HepG2 (cell line): ENCODE measurements at regions not wholly inside any gene's neighbourhood (a gene's known extent, or its start where the extent isn't known, plus 50 kb on each side); places are given as distances from the start of the nearest gene placed in this dataset.

Experiments used
- ATAC-seq: fragments of 200-7000 bp; cut with Tn5 transposase; 3 replicates; pipeline ENCODE4 v1.9.1; 2020; ENCODE audit warnings: mild to moderate bottlenecking, moderate library complexity
- BruUV-seq: library from RNA; stranded (reverse); fragments of 400-500 nt; replicated peaks from 2 replicates; lab custom pipeline; 2021; lab: Mats Ljungman, UMichigan
- CTCF ChIA-PET: fragments of 300-600 bp; formaldehyde crosslinking; extraction: SDS; loops from one replicate; lab custom pipeline; 2021; ENCODE audit warnings: low total read pairs, inconsistent platforms, low intra/inter-chr PET ratio; lab: Yijun Ruan, JAX
- POLR2A ChIA-PET: fragments of 350-600 bp; sonication (Branson Sonifier 250); formaldehyde crosslinking; loops from one replicate; lab custom pipeline; 2020; ENCODE audit warnings: antibody characterized with exemption, inconsistent platforms; lab: Yijun Ruan, JAX
- DNase-seq: peaks from one replicate; pipeline ENCODE4 v3.0.0-alpha.2; 2015; ENCODE audit warnings: low spot score
- FAIRE-seq: peaks from 3 replicates; lab custom pipeline; 2011; peaks lifted over from hg19 to GRCh38; lab: Jason Lieb, UNC
- H2AFZ ChIP-seq: one replicate; pipeline ENCODE4 v1.6.1; 2011; ENCODE audit warnings: low read length, inconsistent platforms
- H3K27ac ChIP-seq: fragments of 300-600 bp; 3 replicates; pipeline ENCODE4 v1.8.0; 2011; ENCODE audit warnings: mixed run types, mild to moderate bottlenecking, mixed read lengths, low read length, inconsistent platforms; ENCODE audit not compliant: insufficient read depth; ENCODE audit errors: extremely low read length
- H3K27me3 ChIP-seq, 2 experiments: fragments of 200-600 bp in 1 of 2; 2 replicates in 1 of 2; 3 replicates in 1 of 2; pipeline versions ENCODE4 v1.6.0 to v1.8.0; 2011; ENCODE audit warnings: low read length in 2 of 2, mild to moderate bottlenecking in 2 of 2, moderate library complexity in 2 of 2, inconsistent platforms in 1 of 2; ENCODE audit not compliant: insufficient read depth in 2 of 2, control insufficient read depth in 1 of 2
- H3K36me3 ChIP-seq, 2 experiments: fragments of 200-600 bp in 1 of 2; replicated peaks in 1 of 2; 2 replicates in 1 of 2; 3 replicates in 1 of 2; pipeline versions ENCODE4 v1.5.1 to v1.8.0; 2011; ENCODE audit warnings: low read length in 2 of 2, inconsistent platforms in 1 of 2; ENCODE audit not compliant: insufficient read depth in 2 of 2, control insufficient read depth in 1 of 2
- H3K4me1 ChIP-seq: 2 replicates; pipeline ENCODE4 v1.5.1; 2012; ENCODE audit warnings: low read length, inconsistent platforms; ENCODE audit not compliant: insufficient read depth
- H3K4me2 ChIP-seq: 2 replicates; pipeline ENCODE4 v1.6.0; 2011; ENCODE audit warnings: low read depth, low read length, inconsistent platforms
- H3K4me3 ChIP-seq, 3 experiments: fragments of 200-600 bp in 1 of 3; sonication (generic), shearing (Covaris generic) in 1 of 3; replicated peaks in 1 of 3; 2 replicates each; pipeline ENCODE4 v1.5.1; 2011 to 2016; ENCODE audit warnings: low read length in 3 of 3, inconsistent platforms in 2 of 3, low read depth in 2 of 3, mild to moderate bottlenecking in 2 of 3, control low read depth in 1 of 3, mixed read lengths in 1 of 3; ENCODE audit not compliant: insufficient read depth in 1 of 3
- H3K79me2 ChIP-seq: one replicate; pipeline ENCODE4 v1.6.1; 2011; ENCODE audit warnings: low read length, inconsistent platforms; ENCODE audit not compliant: insufficient read depth
- H3K9ac ChIP-seq: 2 replicates; pipeline ENCODE4 v1.6.0; 2011; ENCODE audit warnings: mild to moderate bottlenecking, low read depth, low read length, inconsistent platforms; ENCODE audit not compliant: insufficient read depth
- H3K9me3 ChIP-seq: 2 replicates; pipeline ENCODE4 v1.5.1; 2012; ENCODE audit warnings: mild to moderate bottlenecking, low read length
- H4K20me1 ChIP-seq: 2 replicates; pipeline ENCODE4 v1.6.0; 2011; ENCODE audit warnings: inconsistent platforms, mild to moderate bottlenecking, low read length, moderate library complexity; ENCODE audit not compliant: insufficient read depth
- ELF4 ChIP-seq: sonication (generic); formaldehyde crosslinking; IDR thresholded peaks from 2 replicates; pipeline ENCODE4 v1.5.0; 2020; ENCODE audit warnings: missing genetic modification reagents, mild to moderate bottlenecking, moderate library complexity, borderline replicate concordance
- HNRNPUL1 ChIP-seq: fragments of 200-400 bp; formaldehyde crosslinking; IDR thresholded peaks from 2 replicates; pipeline ENCODE4 v1.6.1; 2017; ENCODE audit warnings: low read depth, mild to moderate bottlenecking, low read length, moderate library complexity
- NONO ChIP-seq, 2 experiments: fragments of 450-650 bp in 1 of 2; sonication (generic) in 1 of 2; formaldehyde crosslinking in 1 of 2; IDR thresholded peaks in 1 of 2; conservative IDR thresholded peaks in 1 of 2; 2 replicates each; pipeline versions ENCODE4 v1.6.1 to v1.8.0; 2017 to 2022; ENCODE audit warnings: mild to moderate bottlenecking in 1 of 2, missing genetic modification reagents in 1 of 2, moderate library complexity in 1 of 2
- TBP ChIP-seq: sonication (generic); formaldehyde crosslinking; IDR thresholded peaks from 2 replicates; pipeline ENCODE4 v1.5.0; 2020; ENCODE audit warnings: missing genetic modification reagents
- WGBS: methylation state at CpG from one replicate; pipeline ENCODE4 v1.1.6; 2017; ENCODE audit warnings: low lambda C conversion rate; 5-methylcytosine and 5-hydroxymethylcytosine counted together
- in situ Hi-C: cut with HindIII; loops from 2 replicates; pipeline ENCODE4 v1.10.0; 2017; ENCODE audit warnings: low pct_unique_long_range_greater_than_20kb; ENCODE audit not compliant: extremely low pct_ligation_motif_present
- intact Hi-C: fragments of 100-400 bp; cut with micrococcal nuclease; formaldehyde crosslinking; loops from one replicate; pipeline ENCODE4 v1.10.0; 2022; ENCODE audit not compliant: unreplicated experiment
- TF ChIP-seq, protein P1 (sequence below): sonication (generic); formaldehyde crosslinking; IDR thresholded peaks from 2 replicates; pipeline ENCODE4 v1.8.1; 2023; ENCODE audit warnings: missing genetic modification reagents, inconsistent platforms, borderline replicate concordance
- TF ChIP-seq, protein P2 (sequence below): sonication (generic); formaldehyde crosslinking; IDR thresholded peaks from 2 replicates; pipeline ENCODE4 v1.5.1; 2020; ENCODE audit warnings: mild to moderate bottlenecking, missing genetic modification reagents, moderate library complexity

DNA sequence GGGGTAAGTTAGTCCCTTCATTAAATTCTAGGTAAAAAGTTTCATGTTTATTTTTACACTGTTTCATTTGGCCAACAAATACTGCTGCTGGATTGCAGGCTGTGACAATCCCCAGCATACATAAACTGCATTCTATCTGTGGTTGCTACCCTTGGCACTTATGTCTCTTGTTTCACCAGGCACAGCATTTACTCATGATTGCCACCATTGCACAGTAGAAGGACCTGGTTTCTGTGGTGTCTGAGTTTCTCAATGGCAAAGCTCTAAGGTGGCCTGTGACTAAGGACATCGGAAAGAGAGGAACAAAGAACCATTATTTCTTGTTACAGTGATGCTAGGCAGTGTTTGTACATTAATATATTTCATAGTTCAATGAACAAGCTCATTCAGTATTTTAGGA, 878.4 kb upstream of the NEGR1 start:
- Histone ChIP-seq H3K27me3 (no peaks in the 10 kb centered on the region; a peak in 1 of 5 replicates), H3K4me3 (no peak overlapping the region), H3K36me3 (no peaks in the 10 kb centered on the region), H3K9ac (no peak overlapping the region), H3K4me2 (no peak overlapping the region), H4K20me1 (no peaks in the 10 kb centered on the region), H3K4me1 (no peaks in the 10 kb centered on the region), H3K9me3 (peaks cover 79% of the 10 kb centered on the region), H2AFZ (no peak overlapping the region)
- WGBS, result 0% methylated on average over 1 of the region's 1 CpG
- POLR2A ChIA-PET, result no interaction called here
- in situ Hi-C loops (no loop called here), intact Hi-C loops (loop anchor here (5.0 kb wide), 1 partner anchor 332 kb away; no protein-coding TSS in a partner anchor)
- FAIRE-seq (no peak), ATAC-seq (no peak)
- CTCF ChIA-PET, result no interaction called here
- no TSS peak for BruUV-seq
- no peak for TF ChIP-seq HNRNPUL1
- TF ChIP-seq, protein P1, sequence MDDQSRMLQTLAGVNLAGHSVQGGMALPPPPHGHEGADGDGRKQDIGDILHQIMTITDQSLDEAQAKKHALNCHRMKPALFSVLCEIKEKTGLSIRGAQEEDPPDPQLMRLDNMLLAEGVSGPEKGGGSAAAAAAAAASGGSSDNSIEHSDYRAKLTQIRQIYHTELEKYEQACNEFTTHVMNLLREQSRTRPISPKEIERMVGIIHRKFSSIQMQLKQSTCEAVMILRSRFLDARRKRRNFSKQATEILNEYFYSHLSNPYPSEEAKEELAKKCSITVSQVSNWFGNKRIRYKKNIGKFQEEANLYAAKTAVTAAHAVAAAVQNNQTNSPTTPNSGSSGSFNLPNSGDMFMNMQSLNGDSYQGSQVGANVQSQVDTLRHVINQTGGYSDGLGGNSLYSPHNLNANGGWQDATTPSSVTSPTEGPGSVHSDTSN (CRISPR knock-in tag), result no peak
- TF ChIP-seq, protein P2, sequence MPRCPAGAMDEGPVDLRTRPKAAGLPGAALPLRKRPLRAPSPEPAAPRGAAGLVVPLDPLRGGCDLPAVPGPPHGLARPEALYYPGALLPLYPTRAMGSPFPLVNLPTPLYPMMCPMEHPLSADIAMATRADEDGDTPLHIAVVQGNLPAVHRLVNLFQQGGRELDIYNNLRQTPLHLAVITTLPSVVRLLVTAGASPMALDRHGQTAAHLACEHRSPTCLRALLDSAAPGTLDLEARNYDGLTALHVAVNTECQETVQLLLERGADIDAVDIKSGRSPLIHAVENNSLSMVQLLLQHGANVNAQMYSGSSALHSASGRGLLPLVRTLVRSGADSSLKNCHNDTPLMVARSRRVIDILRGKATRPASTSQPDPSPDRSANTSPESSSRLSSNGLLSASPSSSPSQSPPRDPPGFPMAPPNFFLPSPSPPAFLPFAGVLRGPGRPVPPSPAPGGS (CRISPR knock-in tag), result no peak
- no peak for TF ChIP-seq TBP (CRISPR knock-in tag)
- no peak for TF ChIP-seq NONO (IDR thresholded peaks at IDR 0.05)
- no peak for TF ChIP-seq NONO (CRISPR knock-in tag; conservative IDR thresholded peaks at IDR 0.05)
- TF ChIP-seq ELF4 (CRISPR knock-in tag), result no peak
- TF ChIP-seq, all 625 proteins: peak for 0
- Histone ChIP-seq H3K79me2 (no peaks in the 10 kb centered on the region), H3K27ac (no peak overlapping the region)
- no peak for DNase-seq
